Neural progenitor cell (in vitro differentiated cells): ENCODE measurements at regions not wholly inside any gene's neighbourhood (a gene's known extent, or its start where the extent isn't known, plus 50 kb on each side); places are given as distances from the start of the nearest gene placed in this dataset.

Experiments used
- DNase-seq: peaks from one replicate; pipeline ENCODE4 v3.0.0-alpha.2; 2016; ENCODE audit warnings: low spot score
- H2AFZ ChIP-seq: fragments of 200-600 bp; sonication (generic); replicated peaks from 2 replicates; pipeline ENCODE4 v1.6.1; 2016; ENCODE audit warnings: antibody characterized with exemption
- H3F3A ChIP-seq: fragments of 200-600 bp; sonication (generic); 2 replicates; pipeline ENCODE4 v1.6.1; 2016; ENCODE audit warnings: antibody characterized with exemption, low read depth
- H3K27ac ChIP-seq: fragments of 200-600 bp; sonication (generic); 2 replicates; pipeline ENCODE4 v1.5.1; 2016; ENCODE audit warnings: mild to moderate bottlenecking
- H3K27me3 ChIP-seq: fragments of 200-600 bp; sonication (generic); 2 replicates; pipeline ENCODE4 v1.6.1; 2016; ENCODE audit warnings: mild to moderate bottlenecking, moderate library complexity
- H3K36me3 ChIP-seq: fragments of 200-600 bp; sonication (generic); 2 replicates; pipeline ENCODE4 v1.5.1; 2016
- H3K4me1 ChIP-seq: fragments of 200-600 bp; sonication (generic); 2 replicates; pipeline ENCODE4 v1.6.1; 2016; ENCODE audit warnings: mixed run types
- H3K4me2 ChIP-seq: fragments of 200-600 bp; sonication (generic); 2 replicates; pipeline ENCODE4 v1.6.1; 2016
- H3K4me3 ChIP-seq: fragments of 200-600 bp; sonication (generic); 2 replicates; pipeline ENCODE4 v1.5.1; 2016
- H3K79me2 ChIP-seq: fragments of 200-600 bp; sonication (generic); 2 replicates; pipeline ENCODE4 v1.6.1; 2016; ENCODE audit warnings: low read depth
- H3K9ac ChIP-seq: fragments of 200-600 bp; sonication (generic); 2 replicates; pipeline ENCODE4 v1.6.1; 2016
- H3K9me3 ChIP-seq: fragments of 200-600 bp; sonication (generic); 2 replicates; pipeline ENCODE4 v1.5.1; 2016; ENCODE audit warnings: low read depth
- H4K20me1 ChIP-seq: fragments of 200-600 bp; sonication (generic); 2 replicates; pipeline ENCODE4 v1.6.1; 2016; ENCODE audit warnings: low read depth
- H3K27ac Mint-ChIP-seq: 3 replicates; pipeline ENCODE4 v1.8.0; 2021; ENCODE audit warnings: mixed read lengths
- H3K27me3 Mint-ChIP-seq: 2 replicates; pipeline ENCODE4 v1.8.0; 2022; ENCODE audit warnings: low read depth, mild to moderate bottlenecking, inconsistent platforms, moderate library complexity, mixed read lengths; ENCODE audit not compliant: insufficient read depth
- H3K36me3 Mint-ChIP-seq: 3 replicates; pipeline ENCODE4 v1.8.0; 2021; ENCODE audit warnings: mixed read lengths
- H3K4me1 Mint-ChIP-seq: 3 replicates; pipeline ENCODE4 v1.8.0; 2021; ENCODE audit warnings: mixed read lengths
- H3K4me3 Mint-ChIP-seq: 3 replicates; pipeline ENCODE4 v1.8.0; 2021; ENCODE audit warnings: mild to moderate bottlenecking, moderate library complexity, mixed read lengths
- H3K9me3 Mint-ChIP-seq: 3 replicates; pipeline ENCODE4 v1.8.0; 2020; ENCODE audit warnings: mixed read lengths
- CTCF ChIP-seq: fragments of 200-600 bp; sonication (generic); IDR thresholded peaks from 2 replicates; pipeline ENCODE4 v1.5.1; 2017; ENCODE audit warnings: antibody characterized with exemption, mild to moderate bottlenecking
- EZH2 ChIP-seq: fragments of 200-600 bp; sonication (generic); IDR thresholded peaks from 2 replicates; pipeline ENCODE4 v1.6.1; 2017; ENCODE audit warnings: antibody characterized with exemption, mild to moderate bottlenecking, moderate library complexity
- EZH2phosphoT487 ChIP-seq: fragments of 200-600 bp; sonication (generic); IDR thresholded peaks from 2 replicates; pipeline ENCODE4 v1.6.1; 2017; ENCODE audit warnings: antibody characterized with exemption

GRCh38 chr6:4313044-4313686, 177.8 kb upstream of the ECI2 start:
- H3K4me1 ChIP-seq = no peaks in the 10 kb centered on the region
- no peak overlapping the region for H2AFZ ChIP-seq
- no peaks in the 10 kb centered on the region for H3K36me3 ChIP-seq
- H3K4me3 Mint-ChIP-seq = no peak overlapping the region
- H3K9ac ChIP-seq = no peak overlapping the region
- H3K27ac ChIP-seq = no peak overlapping the region
- no peaks in the 10 kb centered on the region for H3K27me3 ChIP-seq
- no peaks in the 10 kb centered on the region for H3K36me3 Mint-ChIP-seq
- H3F3A ChIP-seq = no peaks in the 10 kb centered on the region
- no peaks in the 10 kb centered on the region for H3K4me1 Mint-ChIP-seq
- TF ChIP-seq CTCF (peak; percentile 57), EZH2 (no peak), EZH2phosphoT487 (no peak)
- no peaks in the 10 kb centered on the region for H3K79me2 ChIP-seq
- no peaks in the 10 kb centered on the region for H3K27me3 Mint-ChIP-seq
- H4K20me1 ChIP-seq = no peaks in the 10 kb centered on the region
- peak; percentile 54 for DNase-seq
- no peaks in the 10 kb centered on the region for H3K9me3 ChIP-seq
- H3K9me3 Mint-ChIP-seq = peaks cover 34% of the 10 kb centered on the region
- H3K4me3 ChIP-seq = no peak overlapping the region
- H3K4me2 ChIP-seq = no peak overlapping the region
- H3K27ac Mint-ChIP-seq = no peak overlapping the region

DNA sequence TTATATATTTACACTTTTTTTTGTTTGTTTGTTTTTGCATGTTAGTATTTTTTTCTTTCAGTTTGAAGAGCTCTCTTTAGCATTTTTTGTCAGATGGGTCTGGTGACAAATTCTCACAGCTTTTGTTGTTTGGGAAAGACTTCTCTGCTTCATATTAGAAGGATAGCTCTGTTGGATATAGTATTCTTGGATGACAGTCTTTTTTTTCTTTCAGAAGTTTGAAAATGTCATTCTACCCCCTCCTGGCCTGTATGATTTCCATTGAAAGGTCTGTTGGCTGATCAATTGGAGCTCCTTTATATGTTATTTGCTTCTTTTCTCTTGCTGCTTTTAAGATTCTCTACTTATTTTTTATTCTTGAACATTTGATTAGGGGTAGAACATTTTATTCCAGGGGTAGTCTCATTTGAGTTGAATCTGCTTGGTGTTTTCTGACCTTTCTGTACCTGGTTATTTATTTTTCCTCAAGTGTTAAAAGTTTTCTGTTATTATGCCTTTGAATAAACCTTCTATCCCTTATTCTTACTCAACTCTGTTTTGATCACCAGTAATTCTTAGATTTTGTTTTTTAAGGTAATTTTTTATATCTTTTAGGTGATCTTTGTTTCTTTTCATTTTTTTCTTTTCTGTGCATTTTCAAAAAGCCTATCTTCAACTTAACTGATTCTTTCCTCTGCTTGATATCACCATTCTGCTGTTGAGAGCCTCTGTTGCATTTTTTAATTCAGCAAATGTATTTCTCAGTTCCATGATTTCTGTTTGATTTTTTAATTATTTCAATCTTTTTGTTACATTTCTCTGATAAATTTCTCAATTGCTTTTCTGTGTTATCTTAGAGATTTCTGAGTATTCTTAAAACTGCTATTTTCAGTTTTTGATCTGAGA, 176.8 kb upstream of the ECI2 start:
- Histone ChIP-seq H3K9me3 (no peaks in the 10 kb centered on the region), H2AFZ (no peak overlapping the region), H3F3A (no peaks in the 10 kb centered on the region), H3K79me2 (no peaks in the 10 kb centered on the region), H3K36me3 (no peaks in the 10 kb centered on the region), H3K4me2 (no peak overlapping the region), H3K9ac (no peak overlapping the region), H3K4me3 (no peak overlapping the region), H4K20me1 (no peaks in the 10 kb centered on the region), H3K27ac (no peak overlapping the region), H3K27me3 (no peaks in the 10 kb centered on the region), H3K4me1 (no peaks in the 10 kb centered on the region)
- DNase-seq = no peak
- Mint-ChIP-seq H3K27me3 (no peaks in the 10 kb centered on the region), H3K4me3 (no peak overlapping the region), H3K4me1 (no peaks in the 10 kb centered on the region), H3K9me3 (peaks cover 30% of the 10 kb centered on the region), H3K36me3 (no peaks in the 10 kb centered on the region), H3K27ac (no peak overlapping the region)
- TF ChIP-seq EZH2 (no peak), CTCF (no peak), EZH2phosphoT487 (no peak)

- DNase-seq = no peak
- no peaks in the 10 kb centered on the region for H3K4me1 ChIP-seq
- H3K79me2 ChIP-seq = no peaks in the 10 kb centered on the region
- no peaks in the 10 kb centered on the region for H3F3A ChIP-seq
- no peaks in the 10 kb centered on the region for H3K9me3 ChIP-seq
- Mint-ChIP-seq H3K27me3 (no peaks in the 10 kb centered on the region), H3K9me3 (peaks cover 26% of the 10 kb centered on the region), H3K4me3 (no peak overlapping the region), H3K36me3 (no peaks in the 10 kb centered on the region), H3K4me1 (no peaks in the 10 kb centered on the region), H3K27ac (no peak overlapping the region)
- no peaks in the 10 kb centered on the region for H3K36me3 ChIP-seq
- no peaks in the 10 kb centered on the region for H3K27me3 ChIP-seq
- H3K4me3 ChIP-seq = no peak overlapping the region
- no peak overlapping the region for H3K9ac ChIP-seq
- H3K4me2 ChIP-seq = no peak overlapping the region
- no peaks in the 10 kb centered on the region for H4K20me1 ChIP-seq
- TF ChIP-seq CTCF = no peak
- TF ChIP-seq EZH2 = no peak
- TF ChIP-seq EZH2phosphoT487 = no peak
- no peak overlapping the region for H2AFZ ChIP-seq
- H3K27ac ChIP-seq = no peak overlapping the region
Measured at GRCh38 chr6:4309540-4309939, 174.2 kb upstream of the ECI2 start.
